Thoracic aorta (tissue), 2 donors: ENCODE measurements at regions not wholly inside any gene's neighbourhood (a gene's known extent, or its start where the extent isn't known, plus 50 kb on each side); places are given as distances from the start of the nearest gene placed in this dataset.

Source experiments
- ATAC-seq: fragments of 150-250 bp; one replicate; pipeline ENCODE4 v1.8.0; 2017; ENCODE audit warnings: low read depth; ENCODE audit not compliant: insufficient number of reproducible peaks, low FRiP score
- DNase-seq: peaks from one replicate; pipeline ENCODE4 v3.0.0-alpha.2; 2020; ENCODE audit warnings: low spot score
- H3K27ac ChIP-seq, 2 donors: fragments of 200-600 bp; sonication (generic); 1 replicate in 1 of 2; 2 replicates in 1 of 2; pipeline ENCODE4 v1.5.1; 2016; ENCODE audit warnings: mild to moderate bottlenecking in 2 of 2, moderate library complexity in 2 of 2
- H3K27me3 ChIP-seq: fragments of 200-600 bp; sonication (generic); replicated peaks from 2 replicates; pipeline ENCODE4 v1.6.0; 2016; ENCODE audit warnings: mild to moderate bottlenecking; ENCODE audit not compliant: insufficient read depth
- H3K36me3 ChIP-seq: fragments of 200-600 bp; sonication (generic); one replicate; pipeline ENCODE4 v1.5.1; 2016
- H3K4me1 ChIP-seq, 2 donors: fragments of 200-600 bp; sonication (generic); 1 replicate in 1 of 2; 2 replicates in 1 of 2; pipeline versions ENCODE4 v1.5.1 to v1.6.0; 2016; ENCODE audit warnings: low read depth in 2 of 2, mild to moderate bottlenecking in 1 of 2; ENCODE audit not compliant: control insufficient read depth in 1 of 2
- H3K4me3 ChIP-seq: fragments of 200-600 bp; sonication (generic); 2 replicates; pipeline ENCODE4 v1.5.1; 2016; ENCODE audit warnings: mild to moderate bottlenecking
- H3K9me3 ChIP-seq: fragments of 200-600 bp; sonication (generic); 2 replicates; pipeline ENCODE4 v1.5.1; 2016
- CTCF ChIP-seq: fragments of 200-600 bp; sonication (generic); IDR thresholded peaks from one replicate; pipeline ENCODE4 v1.5.1; 2019; ENCODE audit warnings: antibody characterized with exemption

GRCh38 chr7:98698976-98699375, 81.9 kb downstream of the NPTX2 start:
- ATAC-seq (no peak), DNase-seq (no peak)
- H3K27ac ChIP-seq: no peak overlapping the region
- H3K9me3 ChIP-seq: peaks cover 3% of the 10 kb centered on the region
- no peaks in the 10 kb centered on the region for H3K27me3 ChIP-seq
- TF ChIP-seq CTCF: no peak
- no peaks in the 10 kb centered on the region for H3K36me3 ChIP-seq
- H3K4me1 ChIP-seq: no peaks in the 10 kb centered on the region
- no peak overlapping the region for H3K4me3 ChIP-seq

GRCh38 chr7:98700533-98700932, 83.4 kb downstream of the NPTX2 start:
- Histone ChIP-seq H3K9me3 (peaks cover 3% of the 10 kb centered on the region), H3K4me1 (no peaks in the 10 kb centered on the region), H3K27ac (no peak overlapping the region), H3K36me3 (no peaks in the 10 kb centered on the region), H3K4me3 (no peak overlapping the region), H3K27me3 (no peaks in the 10 kb centered on the region)
- TF ChIP-seq CTCF: no peak
- no peak for DNase-seq
- no peak for ATAC-seq

GRCh38 chr7:98701372-98701771, 84.3 kb downstream of the NPTX2 start:
- Histone ChIP-seq H3K36me3 (no peaks in the 10 kb centered on the region), H3K9me3 (peaks cover 3% of the 10 kb centered on the region), H3K4me3 (no peak overlapping the region), H3K4me1 (no peaks in the 10 kb centered on the region), H3K27me3 (no peaks in the 10 kb centered on the region), H3K27ac (no peak overlapping the region)
- ATAC-seq (no peak), DNase-seq (no peak)
- no peak for TF ChIP-seq CTCF

GRCh38 chr7:98702021-98702420, 84.9 kb downstream of the NPTX2 start:
- no peak overlapping the region for H3K4me3 ChIP-seq
- H3K27ac ChIP-seq: no peak overlapping the region
- no peak for DNase-seq
- no peaks in the 10 kb centered on the region for H3K27me3 ChIP-seq
- H3K4me1 ChIP-seq: no peaks in the 10 kb centered on the region
- no peak for TF ChIP-seq CTCF
- peaks cover 3% of the 10 kb centered on the region for H3K9me3 ChIP-seq
- H3K36me3 ChIP-seq: no peaks in the 10 kb centered on the region
- no peak for ATAC-seq

GRCh38 chr7:98703916-98704315, 86.8 kb downstream of the NPTX2 start:
- H3K9me3 ChIP-seq: no peaks in the 10 kb centered on the region
- no peaks in the 10 kb centered on the region for H3K4me1 ChIP-seq
- H3K36me3 ChIP-seq: no peaks in the 10 kb centered on the region
- H3K27ac ChIP-seq: no peak overlapping the region
- no peak for TF ChIP-seq CTCF
- DNase-seq (no peak), ATAC-seq (no peak)
- H3K4me3 ChIP-seq: no peak overlapping the region
- no peaks in the 10 kb centered on the region for H3K27me3 ChIP-seq
